Osteocyte (in vitro differentiated cells): ENCODE measurements at regions not wholly inside any gene's neighbourhood (a gene's known extent, or its start where the extent isn't known, plus 50 kb on each side); places are given as distances from the start of the nearest gene placed in this dataset.

Experiments
- DNase-seq: peaks from one replicate; pipeline ENCODE4 v3.0.0; 2021; ENCODE audit warnings: mixed read lengths; ENCODE audit not compliant: unreplicated experiment; ENCODE audit errors: extremely low spot score
- H3K27ac Mint-ChIP-seq: one replicate; pipeline ENCODE4 v1.8.0; 2021; ENCODE audit warnings: mild to moderate bottlenecking, mixed read lengths; ENCODE audit not compliant: unreplicated experiment
- H3K27me3 Mint-ChIP-seq: one replicate; pipeline ENCODE4 v1.8.0; 2021; ENCODE audit warnings: mixed read lengths; ENCODE audit not compliant: unreplicated experiment
- H3K36me3 Mint-ChIP-seq: one replicate; pipeline ENCODE4 v1.8.0; 2021; ENCODE audit warnings: mixed read lengths; ENCODE audit not compliant: unreplicated experiment
- H3K4me1 Mint-ChIP-seq: one replicate; pipeline ENCODE4 v1.8.0; 2021; ENCODE audit warnings: mixed read lengths; ENCODE audit not compliant: unreplicated experiment
- H3K4me3 Mint-ChIP-seq: one replicate; pipeline ENCODE4 v1.8.0; 2021; ENCODE audit warnings: mild to moderate bottlenecking, moderate library complexity, mixed read lengths; ENCODE audit not compliant: unreplicated experiment
- H3K9me3 Mint-ChIP-seq: one replicate; pipeline ENCODE4 v1.8.0; 2021; ENCODE audit warnings: mixed read lengths; ENCODE audit not compliant: unreplicated experiment
- TF ChIP-seq, protein P1 (sequence below): fragments of 200-600 bp; sonication (generic); IDR thresholded peaks from 2 replicates; pipeline ENCODE4 v1.5.0; 2021; ENCODE audit warnings: antibody characterized with exemption, mild to moderate bottlenecking, moderate library complexity

- H3K4me3 Mint-ChIP-seq = no peak overlapping the region
- peaks cover 9% of the 10 kb centered on the region for H3K4me1 Mint-ChIP-seq
- H3K27me3 Mint-ChIP-seq = peaks cover 6% of the 10 kb centered on the region
- no peak overlapping the region for H3K27ac Mint-ChIP-seq
- H3K9me3 Mint-ChIP-seq = no peaks in the 10 kb centered on the region
- TF ChIP-seq, protein P1, sequence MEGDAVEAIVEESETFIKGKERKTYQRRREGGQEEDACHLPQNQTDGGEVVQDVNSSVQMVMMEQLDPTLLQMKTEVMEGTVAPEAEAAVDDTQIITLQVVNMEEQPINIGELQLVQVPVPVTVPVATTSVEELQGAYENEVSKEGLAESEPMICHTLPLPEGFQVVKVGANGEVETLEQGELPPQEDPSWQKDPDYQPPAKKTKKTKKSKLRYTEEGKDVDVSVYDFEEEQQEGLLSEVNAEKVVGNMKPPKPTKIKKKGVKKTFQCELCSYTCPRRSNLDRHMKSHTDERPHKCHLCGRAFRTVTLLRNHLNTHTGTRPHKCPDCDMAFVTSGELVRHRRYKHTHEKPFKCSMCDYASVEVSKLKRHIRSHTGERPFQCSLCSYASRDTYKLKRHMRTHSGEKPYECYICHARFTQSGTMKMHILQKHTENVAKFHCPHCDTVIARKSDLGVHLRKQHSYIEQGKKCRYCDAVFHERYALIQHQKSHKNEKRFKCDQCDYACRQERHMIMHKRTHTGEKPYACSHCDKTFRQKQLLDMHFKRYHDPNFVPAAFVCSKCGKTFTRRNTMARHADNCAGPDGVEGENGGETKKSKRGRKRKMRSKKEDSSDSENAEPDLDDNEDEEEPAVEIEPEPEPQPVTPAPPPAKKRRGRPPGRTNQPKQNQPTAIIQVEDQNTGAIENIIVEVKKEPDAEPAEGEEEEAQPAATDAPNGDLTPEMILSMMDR = no peak
- H3K36me3 Mint-ChIP-seq = no peaks in the 10 kb centered on the region
- no peak for DNase-seq
Observed at GRCh38 chr2:54385271-54385670, 70.9 kb upstream of the SPTBN1 start.

GRCh38 chr2:54386585-54386984, 69.5 kb upstream of the SPTBN1 start:
- H3K4me1 Mint-ChIP-seq = peaks cover 9% of the 10 kb centered on the region
- peaks cover 4% of the 10 kb centered on the region for H3K27me3 Mint-ChIP-seq
- no peak overlapping the region for H3K27ac Mint-ChIP-seq
- H3K36me3 Mint-ChIP-seq = no peaks in the 10 kb centered on the region
- no peaks in the 10 kb centered on the region for H3K9me3 Mint-ChIP-seq
- DNase-seq = no peak
- H3K4me3 Mint-ChIP-seq = no peak overlapping the region
- TF ChIP-seq, protein P1 = no peak

- Mint-ChIP-seq H3K27me3 (peaks cover 3% of the 10 kb centered on the region), H3K4me1 (peaks cover 9% of the 10 kb centered on the region), H3K27ac (no peak overlapping the region), H3K9me3 (no peaks in the 10 kb centered on the region), H3K4me3 (no peak overlapping the region), H3K36me3 (no peaks in the 10 kb centered on the region)
- DNase-seq = no peak
- TF ChIP-seq, protein P1 = no peak
Observed at GRCh38 chr2:54387059-54387991, 68.8 kb upstream of the SPTBN1 start.

DNA sequence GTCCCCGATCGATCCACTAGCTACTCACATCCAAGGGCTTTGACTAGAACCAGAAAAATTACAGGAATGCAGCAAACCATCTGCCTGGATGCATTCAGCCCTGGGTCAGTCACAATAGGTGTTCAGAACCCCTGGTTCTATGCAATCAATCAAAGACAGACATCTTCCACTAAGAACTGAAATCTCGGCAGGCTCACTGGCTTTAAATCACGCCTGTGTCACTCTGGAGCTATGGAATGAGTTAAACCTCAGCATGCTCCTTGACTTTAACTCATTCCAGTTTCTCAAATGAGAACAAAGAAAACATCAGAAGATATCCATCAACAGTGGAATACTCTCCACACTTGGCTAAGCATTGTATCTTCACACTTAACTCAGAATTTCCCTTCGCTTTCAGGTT, 68.1 kb upstream of the SPTBN1 start:
- H3K27me3 Mint-ChIP-seq = no peaks in the 10 kb centered on the region

More for the DNA sequence above, 68.1 kb upstream of the SPTBN1 start:
- H3K9me3 Mint-ChIP-seq = no peaks in the 10 kb centered on the region
- H3K4me3 Mint-ChIP-seq = no peak overlapping the region
- no peaks in the 10 kb centered on the region for H3K36me3 Mint-ChIP-seq
- H3K27ac Mint-ChIP-seq = no peak overlapping the region
- TF ChIP-seq, protein P1 = no peak
- no peak for DNase-seq
- peaks cover 13% of the 10 kb centered on the region for H3K4me1 Mint-ChIP-seq
